22Rv1 (cell line): ENCODE measurements at regions not wholly inside any gene's neighbourhood (a gene's known extent, or its start where the extent isn't known, plus 50 kb on each side); places are given as distances from the start of the nearest gene placed in this dataset.

Experiments used
- ZFX ChIP-seq: fragments of 450-650 bp; IDR thresholded peaks from 2 replicates; pipeline ENCODE4 v1.6.1; 2017; ENCODE audit warnings: antibody characterized with exemption, borderline replicate concordance
- TF ChIP-seq, protein P1 (sequence below): fragments of 450-650 bp; IDR thresholded peaks from 2 replicates; pipeline ENCODE4 v1.5.1; 2017; ENCODE audit warnings: mild to moderate bottlenecking

DNA sequence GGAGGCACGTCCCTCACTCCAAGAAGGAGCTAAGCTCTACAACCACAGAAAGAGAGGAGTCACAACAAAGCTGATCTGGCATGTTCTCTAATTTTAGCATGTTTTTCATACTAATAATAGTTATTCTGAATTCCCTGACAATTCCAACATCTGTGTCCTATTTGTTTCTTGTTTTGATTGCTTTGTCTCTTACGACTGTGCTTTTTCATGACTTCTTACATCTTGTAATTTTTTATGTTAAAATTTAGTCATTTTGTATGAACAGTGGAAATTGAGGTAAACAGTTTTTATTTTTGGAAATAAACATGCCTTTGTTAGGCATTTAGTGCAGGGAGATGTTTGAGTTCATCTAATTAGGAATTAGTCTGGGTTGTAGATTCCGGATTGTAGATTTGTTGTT is 668.1 kb upstream of the EDIL3 start:
- TF ChIP-seq, protein P1, sequence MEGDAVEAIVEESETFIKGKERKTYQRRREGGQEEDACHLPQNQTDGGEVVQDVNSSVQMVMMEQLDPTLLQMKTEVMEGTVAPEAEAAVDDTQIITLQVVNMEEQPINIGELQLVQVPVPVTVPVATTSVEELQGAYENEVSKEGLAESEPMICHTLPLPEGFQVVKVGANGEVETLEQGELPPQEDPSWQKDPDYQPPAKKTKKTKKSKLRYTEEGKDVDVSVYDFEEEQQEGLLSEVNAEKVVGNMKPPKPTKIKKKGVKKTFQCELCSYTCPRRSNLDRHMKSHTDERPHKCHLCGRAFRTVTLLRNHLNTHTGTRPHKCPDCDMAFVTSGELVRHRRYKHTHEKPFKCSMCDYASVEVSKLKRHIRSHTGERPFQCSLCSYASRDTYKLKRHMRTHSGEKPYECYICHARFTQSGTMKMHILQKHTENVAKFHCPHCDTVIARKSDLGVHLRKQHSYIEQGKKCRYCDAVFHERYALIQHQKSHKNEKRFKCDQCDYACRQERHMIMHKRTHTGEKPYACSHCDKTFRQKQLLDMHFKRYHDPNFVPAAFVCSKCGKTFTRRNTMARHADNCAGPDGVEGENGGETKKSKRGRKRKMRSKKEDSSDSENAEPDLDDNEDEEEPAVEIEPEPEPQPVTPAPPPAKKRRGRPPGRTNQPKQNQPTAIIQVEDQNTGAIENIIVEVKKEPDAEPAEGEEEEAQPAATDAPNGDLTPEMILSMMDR: no peak
- no peak for TF ChIP-seq ZFX
